Astrocyte of the hippocampus (primary cell): ENCODE measurements at regions not wholly inside any gene's neighbourhood (a gene's known extent, or its start where the extent isn't known, plus 50 kb on each side); places are given as distances from the start of the nearest gene placed in this dataset.
A peak's percentile ranks its signal among the peaks of the same experiment; 100 is the strongest.

ENCODE experiments used
- DNase-seq: peaks from one replicate; pipeline ENCODE4 v3.0.0; 2011; ENCODE audit warnings: low read depth, low spot score

DNA sequence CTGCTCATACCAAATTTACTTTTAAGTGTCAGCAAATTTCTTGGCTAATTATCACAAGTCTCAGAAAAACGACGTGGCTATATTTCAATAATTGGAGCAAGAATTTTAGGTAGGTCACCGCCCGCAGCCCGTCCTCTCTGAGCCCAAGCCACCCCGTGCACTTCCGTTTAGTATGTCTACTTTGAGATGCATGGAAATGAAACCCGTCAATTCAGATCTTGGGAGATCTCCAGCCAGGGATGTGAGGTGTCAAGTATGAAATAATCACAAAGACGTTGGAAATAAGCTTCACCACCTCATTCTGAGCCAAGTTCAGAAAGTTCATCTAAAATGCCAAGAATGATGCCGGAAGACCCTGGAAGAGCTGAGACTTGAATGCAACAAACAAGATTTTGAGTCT is 132.6 kb upstream of the IRF2BP2 start:
- DNase-seq: no peak

DNA sequence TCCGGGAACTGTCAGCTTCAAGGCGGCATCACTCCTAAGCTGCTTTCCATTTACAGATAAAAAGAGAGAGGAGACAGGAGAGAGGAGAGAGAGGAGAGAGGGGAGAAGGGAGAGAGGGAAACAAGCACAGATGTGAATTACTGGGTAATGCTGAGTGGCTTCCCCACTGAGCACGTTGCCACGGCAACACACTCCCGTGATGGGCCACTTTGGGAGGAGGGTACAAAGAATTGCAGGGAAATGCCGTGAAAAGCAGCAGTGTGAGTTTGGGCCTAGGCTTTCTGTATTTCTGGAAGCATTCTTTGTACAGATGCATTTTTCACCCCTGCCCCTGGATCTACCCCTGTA is 128.0 kb upstream of the IRF2BP2 start:
- peak; percentile 39 for DNase-seq

DNA sequence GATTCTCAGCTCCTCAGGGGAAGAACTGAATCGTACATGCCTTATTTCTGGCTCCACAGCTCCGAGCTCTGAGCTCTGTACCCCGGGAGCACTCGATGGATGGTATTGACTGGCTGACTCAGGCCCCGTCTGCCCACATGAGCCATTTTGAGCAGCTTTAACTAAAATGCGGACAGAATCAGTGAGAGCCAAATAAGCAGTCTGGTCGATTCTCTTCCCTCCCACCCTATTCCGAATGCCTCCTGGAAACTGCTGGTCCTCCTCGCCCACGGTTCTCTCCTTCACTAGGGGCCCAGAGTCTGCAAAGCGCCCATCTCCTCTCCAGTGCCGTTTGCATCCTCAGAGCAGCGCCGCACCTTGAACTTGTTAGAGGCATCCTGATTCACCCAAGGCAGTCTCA is 125.9 kb upstream of the IRF2BP2 start:
- no peak for DNase-seq

DNA sequence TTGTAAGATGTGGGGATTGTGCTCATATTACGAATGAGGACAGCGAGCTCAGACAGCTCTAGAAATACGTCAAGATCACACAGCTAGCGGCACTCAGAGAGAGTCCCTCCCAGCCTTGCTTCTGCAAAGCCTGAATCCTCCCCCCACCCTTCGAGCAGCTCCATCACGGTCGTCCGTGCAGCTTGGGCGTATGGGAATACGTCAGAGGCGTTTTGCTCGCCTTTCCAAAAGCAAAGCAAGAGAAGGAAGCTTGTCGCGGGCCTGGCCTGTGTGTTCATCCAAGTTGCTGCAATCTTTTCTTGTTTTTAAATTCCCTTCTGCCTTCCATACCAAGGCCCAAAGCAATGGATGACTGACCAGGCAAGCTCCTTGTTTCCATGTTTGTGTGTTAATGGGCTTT is 125.5 kb upstream of the IRF2BP2 start:
- DNase-seq: no peak

DNA sequence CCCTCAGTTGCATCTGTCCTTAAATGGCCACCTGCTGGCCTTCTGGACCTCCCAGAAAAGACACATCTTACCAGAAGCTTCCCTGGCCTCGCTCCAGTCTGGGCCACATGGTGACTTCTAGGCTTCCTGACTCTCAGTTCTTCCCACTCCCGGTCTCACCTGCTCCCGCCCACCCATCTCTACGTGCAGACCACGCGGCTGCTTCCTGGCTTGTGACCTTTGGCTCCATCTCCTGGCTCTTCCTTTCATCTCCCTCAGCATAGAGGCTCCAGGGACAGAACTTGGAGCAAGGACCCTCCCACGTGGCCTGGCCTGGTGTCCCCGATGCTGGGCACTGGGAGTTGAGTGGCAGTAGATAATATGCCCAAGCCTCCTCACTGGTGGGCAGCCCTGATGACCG is 124.9 kb upstream of the IRF2BP2 start:
- no peak for DNase-seq

DNA sequence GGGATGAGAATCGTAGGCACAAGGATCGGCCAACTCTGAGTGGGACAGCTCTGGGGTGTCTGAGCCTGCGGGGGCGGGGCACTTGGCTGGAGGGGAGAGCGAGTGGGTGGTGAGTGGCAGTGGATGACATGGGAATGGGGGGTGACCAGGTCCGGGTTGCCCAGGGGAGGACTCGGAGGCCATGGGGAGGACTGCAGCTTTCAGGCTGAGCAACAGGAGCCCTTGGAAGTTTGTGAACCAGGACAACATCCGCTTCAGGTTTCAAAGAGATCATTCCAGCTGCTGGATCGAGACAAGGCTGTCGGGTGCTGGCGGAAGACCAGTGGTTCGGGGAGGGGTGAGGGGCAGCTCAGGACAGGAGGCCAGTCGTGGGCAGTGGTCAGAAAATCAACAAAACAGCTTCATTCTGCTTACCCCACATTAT is 124.4 kb upstream of the IRF2BP2 start:
- DNase-seq: no peak

DNA sequence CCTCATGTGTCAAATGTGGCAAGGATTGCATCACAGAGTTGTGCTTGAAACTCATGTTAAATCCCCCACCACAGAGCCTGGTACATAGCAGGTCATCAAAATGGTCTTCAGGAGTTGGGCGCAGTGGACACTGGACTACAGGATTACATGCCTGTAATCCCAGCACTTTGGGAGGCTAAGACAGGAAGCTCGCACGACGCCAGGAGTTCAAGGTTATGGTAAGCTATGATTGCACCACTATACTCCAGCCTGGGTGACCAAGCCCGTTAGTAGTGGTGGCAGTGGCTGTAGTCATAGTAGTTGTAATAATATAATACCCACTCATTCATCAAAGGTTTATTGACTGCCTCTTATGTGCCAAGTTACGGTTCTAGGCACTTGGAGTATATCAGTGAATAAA is 123.4 kb upstream of the IRF2BP2 start:
- no peak for DNase-seq

DNA sequence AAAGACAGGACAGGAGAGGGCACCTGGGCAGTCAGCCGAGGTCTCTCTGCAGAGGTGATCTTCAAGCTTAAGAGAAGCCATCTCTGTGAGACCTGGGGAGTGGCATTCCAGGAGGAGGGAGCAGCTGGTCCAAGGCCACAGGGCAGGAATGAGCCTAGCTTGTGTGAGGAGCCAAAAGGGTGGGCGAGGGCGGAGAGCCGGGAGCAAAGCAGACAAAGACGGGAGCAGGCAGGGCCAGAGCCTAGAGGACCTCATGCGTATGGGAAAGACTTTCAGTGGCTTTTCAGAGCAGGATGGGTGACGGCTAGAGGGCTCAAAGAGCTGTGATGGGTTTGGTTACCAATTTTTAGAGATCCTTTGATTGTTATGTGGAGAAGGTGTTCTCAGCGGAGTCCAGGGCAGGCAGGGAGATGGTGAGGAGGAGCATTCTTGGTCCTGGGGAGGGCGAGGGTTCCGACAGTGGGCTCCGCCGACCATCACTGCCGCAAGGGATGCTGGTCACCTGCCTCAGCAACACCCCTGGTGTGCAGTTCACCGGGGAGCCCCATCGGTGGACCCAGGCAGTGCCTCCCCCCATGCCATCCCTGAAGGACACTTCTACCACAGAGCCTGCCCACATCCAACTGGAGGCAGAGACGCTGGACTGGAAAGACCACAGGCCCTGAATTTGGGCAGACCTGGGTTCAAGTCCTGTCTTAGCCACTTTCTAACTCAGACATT is 122.9 kb upstream of the IRF2BP2 start:
- DNase-seq: no peak

DNA sequence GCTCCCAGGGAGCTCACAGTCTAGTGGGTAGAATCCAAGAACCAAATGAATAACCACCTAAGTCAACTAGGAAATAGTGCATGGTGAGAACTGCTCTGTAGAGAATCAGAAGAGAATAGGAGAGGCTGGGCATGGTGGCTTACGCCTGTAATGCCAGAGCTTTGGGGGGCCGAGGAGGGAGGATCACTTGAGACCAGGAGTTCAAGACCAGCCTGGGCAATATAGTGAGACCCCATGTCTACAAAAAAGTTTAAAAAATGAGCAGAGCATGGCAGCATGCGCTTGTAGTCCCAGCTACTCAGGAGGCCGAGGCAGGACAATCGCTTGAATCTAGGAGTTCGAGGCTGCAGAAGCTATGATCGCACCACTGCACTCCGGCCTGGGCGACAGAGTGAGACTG is 122.3 kb upstream of the IRF2BP2 start:
- no peak for DNase-seq

DNA sequence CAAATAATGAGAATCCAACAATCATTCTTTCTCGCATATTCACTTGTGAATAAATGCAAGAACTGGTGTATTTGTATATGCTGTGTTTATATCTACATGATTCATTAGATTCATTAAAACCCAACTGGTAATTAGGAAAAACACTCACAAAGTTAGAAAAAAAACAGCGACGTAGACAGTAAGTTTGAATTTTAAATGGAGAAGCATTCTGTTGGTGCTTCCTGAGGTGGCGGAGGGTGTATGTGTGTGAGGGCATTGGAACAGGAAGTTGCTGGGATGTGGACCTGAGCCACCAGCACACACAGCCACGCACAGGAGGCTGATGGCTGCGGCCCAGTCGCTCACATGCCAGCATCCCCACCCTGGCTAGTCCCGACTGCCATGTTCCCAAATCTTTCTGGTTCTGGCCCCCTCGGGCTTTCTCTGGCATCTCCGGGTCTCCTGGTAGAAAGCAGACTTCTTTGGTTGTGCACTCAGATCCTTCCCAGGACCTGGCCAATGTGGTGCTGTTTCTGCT is 121.6 kb upstream of the IRF2BP2 start:
- no peak for DNase-seq

DNA sequence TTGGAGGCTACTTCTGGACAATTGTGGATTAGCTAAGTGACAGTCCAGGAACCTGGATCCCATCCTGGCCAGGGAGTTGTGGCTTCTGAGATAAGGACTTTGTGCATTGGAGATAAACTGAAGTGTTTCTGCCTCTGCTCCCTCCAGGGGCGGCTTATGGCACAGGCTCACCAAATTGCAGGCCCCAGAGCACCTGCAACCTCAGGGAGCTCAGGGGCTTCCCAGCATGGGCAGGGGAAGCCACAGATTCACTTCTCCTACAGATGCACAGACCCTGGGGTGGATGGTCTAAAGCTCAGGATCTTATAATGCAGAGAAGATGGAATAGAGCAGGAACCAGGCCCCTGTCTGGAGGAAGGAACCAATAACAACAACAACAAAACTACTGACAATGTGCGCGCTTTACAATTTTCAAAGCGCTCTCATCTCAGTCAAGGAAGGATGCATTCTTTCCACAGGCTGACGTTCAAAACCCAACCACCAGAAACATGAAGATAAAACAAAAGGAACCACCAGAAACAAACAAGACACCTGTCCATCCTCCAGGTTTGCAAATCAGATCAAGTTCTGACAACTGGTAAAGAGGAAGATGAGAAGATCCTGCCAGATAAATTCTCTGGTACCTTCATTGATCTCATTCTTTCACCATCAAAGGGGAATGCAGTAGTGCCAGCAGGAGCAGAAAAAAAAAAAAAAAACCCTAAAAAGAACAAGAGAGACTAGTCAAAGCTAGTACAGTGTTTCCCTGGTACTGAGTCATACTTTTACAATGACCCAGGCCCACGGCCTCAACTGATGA is 121.0 kb upstream of the IRF2BP2 start:
- peak; percentile 78 for DNase-seq

DNA sequence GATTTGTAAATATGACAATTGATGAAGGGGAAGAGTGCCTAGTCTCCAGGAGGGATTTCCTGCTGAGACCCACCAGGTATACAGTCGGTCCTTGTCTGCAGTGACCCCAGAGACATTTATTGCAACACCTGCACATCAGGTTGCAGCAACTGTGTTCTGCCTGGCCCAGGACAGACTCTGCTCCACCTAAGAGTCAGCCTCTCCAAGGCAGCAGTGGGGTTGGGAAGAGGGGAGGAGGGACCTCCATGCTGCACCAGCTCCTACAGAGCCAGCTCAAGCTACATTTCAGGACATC is 120.4 kb upstream of the IRF2BP2 start:
- DNase-seq: no peak

DNA sequence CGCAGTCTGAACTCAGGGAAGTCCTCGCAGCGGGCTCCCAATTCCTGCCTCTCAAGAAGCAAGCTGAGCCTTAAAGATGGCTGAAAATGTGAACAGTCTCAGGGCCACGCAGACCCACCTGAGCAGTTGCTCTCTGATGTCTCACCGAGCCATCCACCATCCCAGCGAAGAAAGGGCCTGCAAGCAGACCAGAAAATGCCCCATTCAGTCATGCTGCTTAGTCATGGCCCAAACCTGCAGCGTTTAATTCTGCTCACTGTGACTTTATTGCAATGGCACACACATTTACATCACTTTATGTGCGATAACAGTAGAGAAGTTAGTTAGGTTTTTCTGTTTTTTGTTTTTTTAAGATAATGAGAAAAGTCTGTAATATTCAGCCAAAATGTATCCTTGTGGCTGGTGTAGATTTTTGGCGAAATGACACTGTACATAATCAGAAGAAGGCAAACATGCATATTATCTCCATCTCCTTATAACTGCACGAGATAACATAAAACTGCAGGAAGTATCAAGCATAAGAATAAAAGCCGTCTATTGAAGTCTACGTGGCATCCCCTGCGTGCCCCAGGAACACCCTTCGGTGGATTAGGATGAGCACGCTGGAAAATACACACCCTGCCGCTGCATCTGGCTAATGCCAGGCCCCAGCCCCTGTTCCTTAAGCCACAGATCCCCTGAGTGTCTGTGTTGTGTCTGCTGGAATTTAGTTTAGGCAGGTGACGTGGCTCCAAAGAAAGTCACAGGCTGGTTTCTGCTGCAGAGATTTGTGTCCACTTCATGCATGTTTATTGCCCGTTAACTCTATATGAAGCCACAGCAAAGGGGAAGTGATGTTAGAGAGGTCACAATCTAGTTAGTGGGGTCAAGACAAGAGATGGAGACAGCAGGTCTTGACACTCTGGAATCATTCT is 119.8 kb upstream of the IRF2BP2 start:
- DNase-seq: peak; percentile 63

DNA sequence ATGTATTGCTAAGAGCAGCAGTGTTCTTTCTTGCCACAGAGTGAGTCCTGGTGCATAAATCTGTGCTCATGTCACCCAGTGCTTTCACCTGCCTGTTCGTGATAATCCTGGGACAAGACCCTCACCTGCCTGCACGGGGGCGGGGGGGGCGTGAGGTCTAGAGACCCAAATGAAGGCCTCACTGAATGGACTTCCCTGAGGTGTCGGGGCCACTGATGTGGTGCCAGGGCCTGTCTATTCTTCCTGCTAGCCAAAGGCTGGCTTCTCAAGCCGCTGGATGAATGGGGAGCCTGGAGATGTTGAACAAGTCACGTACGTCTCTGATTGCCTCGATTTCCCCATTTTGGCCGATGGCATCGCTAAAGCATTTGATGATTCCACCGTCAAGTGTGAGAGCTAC is 118.8 kb upstream of the IRF2BP2 start:
- DNase-seq: no peak

DNA sequence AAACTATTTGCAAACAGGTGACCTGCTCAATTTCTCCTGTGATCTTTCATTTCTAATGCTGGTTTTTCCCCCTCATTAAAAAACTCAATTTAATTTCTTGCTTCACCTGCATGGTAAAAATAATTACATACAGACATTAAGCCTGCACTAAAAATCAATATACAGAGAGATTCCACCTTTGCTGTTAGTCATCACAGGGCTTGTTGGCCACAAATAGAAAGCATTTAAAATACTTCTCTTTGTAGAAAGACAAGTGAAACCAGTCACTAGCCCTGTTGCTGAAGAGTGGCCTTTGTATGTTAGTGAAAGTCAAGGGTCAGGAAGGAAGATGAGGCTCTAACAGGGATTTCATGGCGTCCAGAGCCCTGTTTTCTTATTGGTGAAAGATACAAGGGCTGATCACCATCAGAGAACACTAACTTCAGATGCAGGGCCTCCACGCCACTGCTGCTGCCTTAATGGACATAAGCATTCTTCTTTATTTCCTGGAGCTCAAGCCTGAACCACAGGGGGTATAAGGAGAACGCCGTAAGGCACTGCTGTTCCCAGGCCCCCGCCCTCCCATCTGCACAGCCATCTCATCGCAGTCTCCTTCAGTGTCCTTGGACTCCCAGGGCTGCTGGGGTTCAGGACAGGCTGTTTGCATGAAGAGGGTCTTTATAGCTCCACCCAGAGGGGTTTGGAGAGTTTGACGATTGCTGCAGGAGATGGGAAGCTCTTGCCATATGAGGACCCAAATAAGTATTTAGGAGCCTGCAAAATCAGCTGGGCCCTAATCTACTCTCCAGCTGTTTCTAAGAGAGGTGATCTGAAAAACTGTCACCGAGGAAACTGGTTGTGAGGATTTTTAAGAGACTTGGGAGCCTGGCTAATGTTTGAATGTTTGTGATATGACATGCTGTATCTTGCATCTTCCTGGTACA is 117.3 kb upstream of the IRF2BP2 start:
- DNase-seq: peak; percentile 27

DNA sequence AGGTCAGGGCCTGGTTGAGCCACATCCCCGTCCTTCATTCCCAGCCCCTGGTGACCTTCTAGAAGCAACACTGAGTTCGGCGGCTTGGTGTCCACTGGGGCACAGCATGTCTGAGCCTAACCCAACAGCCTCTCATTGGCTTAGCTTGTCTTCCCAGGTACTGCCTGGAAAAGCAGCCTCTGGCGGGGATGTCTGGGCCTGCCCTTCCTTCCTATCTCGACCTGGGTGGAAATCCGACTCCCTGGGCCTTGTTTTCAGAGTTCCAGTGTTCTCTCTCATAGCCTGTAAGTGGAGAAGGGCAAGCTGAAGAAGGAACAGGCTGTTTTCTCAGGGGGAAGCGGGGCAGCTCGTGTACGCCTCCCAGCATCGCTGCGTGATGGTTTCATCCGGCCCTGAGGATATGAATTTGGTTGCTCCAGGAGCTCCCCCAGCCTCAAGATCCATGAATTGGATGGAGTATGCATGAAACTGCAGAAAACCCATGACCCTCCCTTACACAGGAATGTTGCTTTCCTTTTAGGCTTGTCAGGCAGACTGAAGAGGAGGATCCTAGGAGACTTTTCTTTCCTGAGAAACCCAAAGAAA is 116.5 kb upstream of the IRF2BP2 start:
- DNase-seq: peak; percentile 39

DNA sequence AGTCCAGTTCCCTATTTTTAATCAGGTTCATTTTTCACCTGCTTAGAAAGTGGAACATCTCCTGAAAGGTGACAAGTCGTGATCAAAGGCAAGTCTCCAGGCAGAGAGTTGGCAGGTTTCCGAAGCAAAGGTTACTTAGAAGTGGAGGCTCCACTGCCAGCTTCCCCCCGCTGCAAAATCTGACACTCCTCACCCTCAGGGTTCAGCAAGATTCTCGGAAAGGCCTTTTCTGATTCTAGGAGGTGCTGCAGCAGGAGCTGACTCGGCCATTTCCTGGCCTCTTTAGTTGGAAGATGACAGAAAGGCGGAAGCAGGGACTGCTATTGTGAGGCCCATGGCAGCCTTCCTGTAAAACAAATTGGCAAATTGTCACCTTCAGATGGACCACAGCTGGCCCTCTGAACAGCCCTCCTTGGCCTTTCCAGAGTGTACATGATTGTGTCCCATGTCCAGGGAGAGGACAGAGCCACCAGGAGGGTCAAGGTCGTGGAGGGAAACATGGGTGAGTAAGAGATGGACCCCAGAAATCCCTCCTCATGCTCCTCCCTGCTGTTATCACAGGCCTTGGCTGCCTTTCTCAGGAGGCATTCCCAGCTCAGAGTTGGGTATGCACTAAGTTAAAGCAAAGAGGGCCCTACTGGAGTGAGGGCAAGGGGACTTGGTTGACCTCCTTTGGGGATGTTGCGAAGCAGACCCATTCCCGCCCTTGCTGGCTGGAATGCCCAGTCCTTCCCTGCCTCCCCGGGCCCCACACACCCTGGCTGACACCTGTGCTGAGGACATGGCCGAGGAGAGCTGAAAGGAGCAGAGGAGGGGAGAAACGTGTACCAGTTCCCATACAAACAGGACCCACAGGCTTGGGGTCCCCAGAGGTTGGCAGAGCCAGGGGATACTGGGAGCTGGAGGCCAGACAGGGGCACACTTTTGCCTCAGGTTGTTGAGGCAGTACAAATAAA is 115.5 kb upstream of the IRF2BP2 start:
- DNase-seq: peak; percentile 45

DNA sequence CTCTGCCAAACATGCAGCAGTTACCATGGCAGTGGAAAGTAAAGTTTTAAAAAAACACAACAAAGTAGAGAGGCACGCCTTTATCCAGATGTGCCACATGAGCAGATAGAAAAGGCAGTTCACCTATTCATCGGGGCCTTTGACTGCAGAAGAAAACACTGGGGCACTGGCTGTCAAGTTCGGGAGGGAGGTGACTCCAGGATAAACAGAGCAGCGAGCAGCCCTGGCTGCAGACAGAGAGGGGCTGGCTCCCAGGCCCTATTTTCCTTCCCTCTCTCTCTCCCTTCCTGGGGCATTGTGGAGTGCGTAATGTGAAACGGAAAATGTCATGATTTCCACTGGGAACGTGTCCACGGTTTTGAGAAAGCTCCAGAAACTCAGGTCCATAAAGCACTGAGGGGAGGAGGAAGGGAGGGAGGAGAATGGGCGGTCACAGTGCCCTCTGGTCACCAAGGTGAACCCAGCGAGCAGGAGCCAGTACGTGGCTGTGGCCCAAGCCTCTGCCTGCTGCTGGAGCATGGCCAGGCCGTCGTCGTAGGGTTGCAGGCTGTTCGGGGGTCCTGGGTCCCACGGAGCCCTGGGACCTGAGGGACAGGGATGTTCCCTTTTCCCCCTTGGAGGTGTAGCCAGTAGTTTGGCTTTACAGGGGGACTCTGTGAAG is 114.7 kb upstream of the IRF2BP2 start:
- peak; percentile 93 for DNase-seq
